C4-2B (cell line): ENCODE measurements at regions not wholly inside any gene's neighbourhood (a gene's known extent, or its start where the extent isn't known, plus 50 kb on each side); places are given as distances from the start of the nearest gene placed in this dataset.

Source experiments
- H3K27ac ChIP-seq: fragments of 450-650 bp; 2 replicates; pipeline ENCODE4 v1.5.1; 2017
- CTCF ChIP-seq: fragments of 450-650 bp; conservative IDR thresholded peaks from 2 replicates; pipeline ENCODE4 v1.5.1; 2017; ENCODE audit warnings: mild to moderate bottlenecking
- ZFX ChIP-seq: fragments of 450-650 bp; IDR thresholded peaks from 2 replicates; pipeline ENCODE4 v1.6.1; 2017

DNA sequence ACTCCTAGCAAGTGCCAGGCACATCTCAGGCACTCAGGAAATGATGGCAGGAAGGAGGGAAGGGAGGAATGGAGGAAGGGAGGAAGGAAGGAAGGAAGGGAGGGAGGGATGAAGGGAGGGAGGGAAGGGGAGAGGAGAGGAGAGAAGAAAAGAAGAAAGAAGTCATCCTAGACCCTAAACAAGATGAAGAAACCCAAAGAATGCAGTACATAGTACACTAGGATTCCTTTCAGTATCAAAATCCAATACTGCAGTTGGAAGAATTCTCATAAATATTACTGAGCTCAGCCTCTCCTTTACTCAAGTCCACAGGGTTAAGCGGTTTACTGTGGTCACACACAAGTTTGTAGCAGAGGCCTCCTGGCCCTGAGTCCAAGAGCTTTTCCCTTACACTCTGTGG lies 155.7 kb upstream of the ETAA1 start:
- H3K27ac ChIP-seq, result no peak overlapping the region
- TF ChIP-seq ZFX (no peak), CTCF (no peak)

DNA sequence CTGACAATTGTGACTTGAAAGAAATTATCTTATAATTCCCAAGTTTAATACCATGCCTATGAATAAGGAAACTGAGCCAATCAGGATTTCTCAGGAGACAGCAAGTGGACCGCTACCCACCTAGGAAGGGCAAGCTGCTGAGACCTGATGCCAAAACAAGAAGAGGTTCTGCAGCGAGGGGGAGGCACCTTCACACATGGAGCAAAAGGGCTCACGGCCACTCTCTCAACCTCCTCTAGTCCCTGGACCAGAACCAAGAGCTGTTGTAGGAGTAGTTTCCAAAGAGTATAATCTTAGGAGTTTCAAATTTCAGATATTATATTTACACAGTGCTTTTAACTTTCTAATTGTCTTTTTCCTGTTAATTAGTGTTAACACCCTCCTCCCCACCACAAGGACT lies 154.7 kb upstream of the ETAA1 start:
- TF ChIP-seq CTCF, result no peak
- no peak for TF ChIP-seq ZFX
- no peak overlapping the region for H3K27ac ChIP-seq

GRCh38 chr2:67243919-67244318 lies 153.2 kb upstream of the ETAA1 start:
- no peak overlapping the region for H3K27ac ChIP-seq
- TF ChIP-seq CTCF, result no peak
- TF ChIP-seq ZFX, result no peak

- no peak for TF ChIP-seq CTCF
- TF ChIP-seq ZFX, result no peak
- no peak overlapping the region for H3K27ac ChIP-seq
These were observed 150.3 kb upstream of the ETAA1 start for GRCh38 chr2:67246791-67247190.

DNA sequence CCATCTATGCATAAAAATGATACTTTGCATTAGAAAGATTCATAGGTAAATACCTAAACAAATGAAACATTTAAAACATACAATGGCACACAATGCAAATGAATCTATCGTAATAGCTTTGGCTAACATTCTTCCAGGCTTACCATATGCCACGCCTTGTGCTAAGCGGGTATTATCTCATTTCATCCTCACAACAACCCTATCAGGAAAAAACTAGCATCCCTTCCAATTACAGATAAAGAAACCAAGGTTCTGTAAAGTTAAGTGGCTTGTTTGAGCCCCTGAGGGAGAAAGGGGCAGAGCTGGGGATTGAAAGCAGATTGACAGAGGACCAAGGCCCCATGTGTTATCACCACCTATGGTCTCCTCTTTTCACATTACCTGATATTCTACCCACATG lies 145.4 kb upstream of the ETAA1 start:
- TF ChIP-seq ZFX (no peak), CTCF (no peak)
- H3K27ac ChIP-seq, result no peak overlapping the region

GRCh38 chr2:67255933-67256615 lies 141.1 kb upstream of the ETAA1 start:
- H3K27ac ChIP-seq, result no peak overlapping the region
- TF ChIP-seq CTCF, result no peak
- TF ChIP-seq ZFX, result no peak

DNA sequence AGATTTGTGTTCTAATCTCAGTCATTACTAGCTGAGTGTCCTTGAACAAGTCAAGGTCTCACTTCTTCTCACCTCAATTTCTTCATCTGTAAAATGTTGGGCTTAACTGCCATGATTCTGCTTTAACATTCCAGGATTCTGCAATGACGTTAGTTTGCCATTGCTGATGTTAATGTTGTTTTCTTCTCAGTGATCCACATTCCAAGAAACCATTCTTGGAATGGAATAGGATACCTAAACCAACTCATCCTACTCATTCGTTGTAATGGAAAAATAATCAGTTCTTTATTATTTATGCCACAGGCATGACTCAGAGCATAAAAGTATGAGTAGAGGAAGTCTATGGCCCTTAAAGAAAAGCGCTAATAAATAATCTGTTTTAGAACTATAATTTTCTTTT lies 140.2 kb upstream of the ETAA1 start:
- TF ChIP-seq CTCF (no peak), ZFX (no peak)
- H3K27ac ChIP-seq, result no peak overlapping the region
